ENCODE measurements at regions not wholly inside any gene's neighbourhood (a gene's known extent, or its start where the extent isn't known, plus 50 kb on each side); places are given as distances from the start of the nearest gene placed in this dataset.

DNA sequence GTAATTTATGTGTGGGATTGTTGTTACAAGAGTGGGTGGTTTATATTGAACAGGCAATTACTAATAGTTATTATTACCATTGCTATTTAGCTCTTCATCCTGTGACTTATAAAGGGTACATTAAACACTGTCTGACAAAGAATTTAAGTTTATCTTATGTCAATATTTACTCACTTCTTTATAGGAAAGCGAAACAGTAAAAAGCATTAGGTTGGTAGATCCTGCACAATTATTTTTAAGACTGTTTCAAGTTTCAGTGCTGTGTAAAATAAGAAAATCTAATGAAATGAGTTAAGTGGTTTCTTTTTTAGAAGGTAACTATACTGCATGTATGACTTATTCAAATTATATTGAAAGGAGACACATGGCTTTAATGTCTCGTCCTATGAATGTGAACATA, 135.8 kb upstream of the MAP3K7 start:
- no peak for DNase-seq

DNA sequence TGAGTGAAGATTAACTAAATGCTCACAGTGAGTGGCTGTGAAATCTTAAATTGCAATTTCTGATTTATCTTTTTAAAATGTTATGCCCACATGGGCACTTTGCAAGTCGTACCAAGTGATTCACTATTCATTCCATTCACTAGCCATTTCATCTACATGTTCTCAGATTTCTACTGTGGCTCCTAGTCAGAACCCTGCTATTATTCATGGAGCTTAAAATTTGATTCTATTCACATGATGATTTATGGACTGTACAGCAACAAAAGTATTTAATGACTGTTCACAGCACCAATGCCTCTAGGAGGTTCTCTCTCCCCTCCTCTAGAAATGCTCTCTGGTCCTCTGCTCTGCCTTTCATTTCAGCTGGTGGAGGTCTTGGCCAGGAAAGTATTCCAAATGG, 133.5 kb upstream of the MAP3K7 start:
- DNase-seq: no peak

DNA sequence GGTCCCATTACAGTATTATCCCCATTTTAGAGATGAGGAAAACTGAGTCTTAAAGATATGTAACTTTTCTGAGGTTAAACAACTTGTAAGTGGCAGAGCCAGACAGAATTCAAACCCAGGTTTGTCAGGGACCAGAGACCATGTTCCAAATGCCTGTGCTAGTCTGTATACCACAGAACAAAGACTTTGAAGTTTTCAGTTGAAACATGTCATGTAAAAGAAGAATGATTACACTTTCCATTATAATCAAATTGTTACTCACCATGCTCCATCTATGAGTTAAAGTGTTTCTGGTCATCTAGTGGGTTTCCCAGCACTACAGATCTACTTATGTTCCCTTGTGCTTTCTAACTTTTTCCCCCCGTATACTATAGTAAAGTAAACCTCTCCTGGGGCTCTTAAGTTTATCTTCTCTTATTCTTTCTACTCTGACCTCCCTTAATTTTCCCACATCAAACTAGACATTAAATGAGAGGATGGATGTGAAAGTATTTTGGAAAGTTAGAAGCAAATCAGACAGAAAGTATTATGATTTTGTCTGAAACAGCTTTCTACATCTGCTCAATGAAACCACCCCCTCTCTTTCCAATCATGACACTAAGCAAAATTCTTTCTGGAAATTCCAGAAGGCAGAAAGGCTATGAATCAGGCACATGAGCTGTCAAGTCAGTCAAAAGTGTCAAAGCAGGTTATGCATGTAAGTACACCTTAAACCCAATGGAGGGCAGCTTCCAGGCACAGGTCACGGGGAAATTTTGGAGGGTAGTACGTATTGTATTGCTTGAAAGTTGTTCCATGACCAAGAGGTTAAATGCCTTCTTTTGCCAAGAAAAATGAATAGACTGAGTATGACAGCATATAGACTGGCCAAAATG, 132.7 kb upstream of the MAP3K7 start:
- DNase-seq: no peak

DNA sequence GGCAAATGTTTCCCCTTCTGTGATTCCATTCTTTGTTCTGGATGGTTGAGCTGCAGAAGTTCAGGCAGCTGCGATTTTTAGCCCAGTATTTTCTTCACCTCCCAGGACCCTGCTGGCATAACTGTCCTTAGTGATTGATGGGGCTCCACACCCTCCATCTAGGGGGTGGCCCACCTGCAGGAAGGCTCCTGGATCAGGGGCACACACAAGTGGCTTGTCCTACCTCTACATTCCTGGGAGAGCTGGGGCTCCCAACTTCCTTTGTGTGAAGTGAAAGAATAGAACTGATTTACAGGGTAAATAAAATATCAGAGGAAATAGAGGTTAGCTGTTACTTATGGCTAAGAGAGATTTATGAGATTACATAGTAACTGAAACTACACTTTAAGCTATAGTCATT, 129.5 kb upstream of the MAP3K7 start:
- DNase-seq: no peak

DNA sequence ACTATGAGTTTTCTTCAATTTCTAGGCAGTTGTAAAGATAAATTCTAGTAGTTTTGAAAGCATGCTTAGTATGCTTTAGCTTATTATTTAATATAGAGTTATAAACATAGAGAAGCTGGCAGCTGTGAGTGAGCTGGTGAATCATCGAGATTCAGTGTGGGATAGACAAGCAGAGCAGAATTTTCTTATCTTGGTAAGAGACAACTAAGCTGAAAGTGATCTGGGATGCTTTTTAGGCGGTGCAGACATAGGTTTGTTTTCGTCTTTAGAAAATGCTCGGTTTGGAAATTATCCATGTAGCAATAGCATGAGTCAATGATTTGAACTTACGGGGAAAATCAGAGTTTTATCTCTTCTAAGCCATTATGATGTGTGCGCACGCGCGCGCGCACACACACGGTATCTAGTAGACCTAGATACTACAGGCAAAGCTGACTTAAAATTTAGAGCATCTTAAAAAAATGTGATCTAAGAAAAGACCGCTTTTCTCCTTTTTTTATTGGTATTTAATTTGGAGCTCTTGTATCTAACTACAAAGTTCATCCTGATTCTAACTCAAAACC, 128.3 kb upstream of the MAP3K7 start:
- no peak for DNase-seq

DNA sequence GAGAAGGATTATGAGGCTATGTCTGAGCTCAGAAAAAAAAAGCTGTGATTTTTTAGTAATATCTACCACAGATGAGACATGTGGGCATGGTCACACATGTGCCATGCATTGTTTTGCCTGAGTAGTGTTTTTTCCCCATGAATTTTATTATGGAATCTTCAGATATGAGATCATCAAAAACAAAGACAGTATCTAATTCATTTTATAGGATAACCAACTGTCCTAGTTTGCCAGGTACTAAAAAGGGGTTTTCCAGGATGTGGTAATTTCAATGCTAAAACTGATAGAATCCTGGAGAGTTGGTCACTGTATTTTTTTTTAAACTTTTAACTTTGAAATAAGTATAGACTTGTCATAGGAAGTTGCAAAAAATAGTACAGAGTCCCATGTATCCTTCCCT, 127.4 kb upstream of the MAP3K7 start:
- DNase-seq: no peak

DNA sequence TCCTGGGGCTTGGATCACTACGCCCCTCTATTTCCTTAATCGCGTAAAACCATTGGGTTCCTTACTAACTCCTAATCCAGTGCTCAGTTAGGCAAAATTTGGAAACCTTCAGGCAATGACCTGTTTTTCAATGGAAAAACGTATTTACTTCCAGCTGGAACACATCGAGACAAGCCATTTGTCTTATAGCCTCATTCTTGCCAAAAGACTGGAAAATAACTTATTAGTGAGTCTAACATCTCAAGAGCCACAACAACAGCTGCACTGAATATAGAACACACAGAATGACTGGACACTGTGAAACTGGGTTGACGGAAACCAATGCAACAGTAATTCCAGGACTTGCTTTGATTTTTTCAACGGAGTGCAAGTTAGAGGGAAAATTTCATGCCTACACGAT, 125.2 kb upstream of the MAP3K7 start:
- DNase-seq: no peak

DNA sequence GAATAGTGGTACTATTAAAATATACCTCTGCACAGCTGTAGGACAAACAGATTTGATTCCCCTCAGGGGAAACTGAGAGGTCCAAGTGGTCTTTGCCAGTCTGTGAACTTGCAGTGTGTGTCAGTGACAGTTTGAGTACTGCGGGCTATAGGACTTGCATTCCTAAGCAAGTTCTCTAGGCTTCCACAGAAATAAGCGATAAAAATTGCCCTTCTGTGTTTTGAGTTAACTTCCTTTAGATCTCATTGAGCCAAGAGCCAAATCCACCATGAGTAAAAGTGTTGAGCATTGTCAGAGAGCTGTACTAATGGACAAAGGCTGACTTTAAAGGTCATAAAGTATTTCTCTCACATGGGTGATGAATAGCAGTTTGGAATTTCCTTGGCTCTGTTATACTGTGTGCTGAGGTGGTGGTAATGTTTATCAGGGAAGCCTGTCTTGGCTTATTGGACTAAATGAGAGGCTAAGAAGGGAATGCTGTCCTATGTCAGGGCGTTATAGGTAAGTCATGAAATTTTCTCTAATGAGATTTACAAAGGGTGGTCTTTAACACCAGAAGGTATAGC, 122.6 kb upstream of the MAP3K7 start:
- no peak for DNase-seq

DNA sequence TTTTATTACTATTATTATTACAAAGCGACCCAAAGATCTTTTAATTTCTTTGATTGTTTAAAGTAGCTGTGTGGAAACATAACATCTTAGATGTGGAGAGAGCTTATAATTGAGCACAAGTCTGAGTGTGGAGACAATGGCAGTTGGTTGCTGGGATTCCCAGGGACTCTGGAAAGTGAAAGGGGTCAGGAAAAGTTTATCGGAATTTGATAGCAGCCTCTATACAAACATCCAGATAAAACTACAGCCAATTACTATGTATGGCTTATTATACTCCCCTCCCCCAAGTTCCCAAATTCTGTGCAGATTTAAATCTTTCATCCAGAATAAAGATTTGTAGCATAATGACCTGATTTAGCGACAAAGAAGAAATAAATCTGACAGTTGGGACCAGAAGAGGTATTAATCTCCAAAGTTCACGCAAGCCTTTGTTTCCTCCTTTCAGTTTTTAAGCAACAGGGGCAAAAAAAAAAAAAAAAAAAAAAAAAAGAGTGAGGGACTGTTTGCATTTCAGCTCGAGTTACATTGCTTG, 121.4 kb upstream of the MAP3K7 start:
- DNase-seq: no peak

DNA sequence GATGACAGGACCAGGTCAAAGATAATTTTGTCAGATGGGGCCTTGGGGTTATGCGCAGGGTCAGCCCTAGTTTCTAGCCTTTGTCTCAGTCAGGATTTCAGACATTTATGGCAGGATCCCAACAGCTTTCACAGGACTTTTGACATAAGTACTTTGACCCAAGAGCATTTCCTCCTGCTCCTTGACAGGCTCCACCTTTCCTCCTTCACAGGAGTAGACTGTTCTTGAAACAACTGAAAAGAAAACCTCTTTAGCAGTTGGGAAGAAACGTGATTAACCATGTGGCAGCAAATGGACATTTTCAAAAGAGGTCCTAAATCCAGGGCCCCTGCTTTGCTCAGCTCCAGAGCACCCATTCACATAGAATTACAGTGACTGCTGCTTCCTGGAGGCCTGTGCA, 120.4 kb upstream of the MAP3K7 start:
- no peak for DNase-seq

DNA sequence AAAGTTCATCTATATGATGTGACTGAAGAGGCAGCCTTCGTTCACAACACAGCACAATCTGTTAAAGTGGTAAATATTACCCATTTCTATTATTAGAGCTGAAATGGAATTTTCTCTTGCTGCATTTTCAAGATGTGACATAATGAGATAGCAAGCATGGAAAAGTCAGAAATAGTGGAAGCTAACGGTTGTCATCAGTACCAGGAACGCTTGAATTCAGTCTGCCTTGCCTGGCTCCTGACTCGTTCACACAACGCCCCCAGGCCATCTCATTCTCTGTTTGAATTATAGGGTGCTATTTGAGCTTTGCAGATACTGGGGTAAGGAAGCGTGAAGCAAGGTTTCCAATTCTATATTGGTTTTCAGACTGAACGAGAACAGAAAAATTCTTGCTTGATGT, 116.5 kb upstream of the MAP3K7 start:
- no peak for DNase-seq

DNA sequence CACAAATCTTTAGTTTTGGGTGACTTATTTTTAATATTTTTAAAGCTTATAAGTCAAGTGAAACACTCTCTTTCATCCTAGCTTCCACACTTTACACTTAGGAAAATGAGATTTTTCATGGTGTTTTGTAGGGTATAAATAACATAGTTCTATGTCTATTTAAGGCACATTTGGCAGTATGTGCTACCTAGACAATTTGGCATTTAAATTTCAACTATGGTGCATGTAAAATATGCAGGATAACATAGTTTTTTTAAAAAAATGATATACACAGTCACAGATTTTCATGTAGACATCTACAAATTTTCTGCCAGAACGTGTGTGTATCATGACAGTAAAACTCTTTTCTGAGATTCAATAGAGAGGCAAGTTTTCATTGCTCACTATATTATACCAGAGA, 115.1 kb upstream of the MAP3K7 start:
- DNase-seq: no peak

DNA sequence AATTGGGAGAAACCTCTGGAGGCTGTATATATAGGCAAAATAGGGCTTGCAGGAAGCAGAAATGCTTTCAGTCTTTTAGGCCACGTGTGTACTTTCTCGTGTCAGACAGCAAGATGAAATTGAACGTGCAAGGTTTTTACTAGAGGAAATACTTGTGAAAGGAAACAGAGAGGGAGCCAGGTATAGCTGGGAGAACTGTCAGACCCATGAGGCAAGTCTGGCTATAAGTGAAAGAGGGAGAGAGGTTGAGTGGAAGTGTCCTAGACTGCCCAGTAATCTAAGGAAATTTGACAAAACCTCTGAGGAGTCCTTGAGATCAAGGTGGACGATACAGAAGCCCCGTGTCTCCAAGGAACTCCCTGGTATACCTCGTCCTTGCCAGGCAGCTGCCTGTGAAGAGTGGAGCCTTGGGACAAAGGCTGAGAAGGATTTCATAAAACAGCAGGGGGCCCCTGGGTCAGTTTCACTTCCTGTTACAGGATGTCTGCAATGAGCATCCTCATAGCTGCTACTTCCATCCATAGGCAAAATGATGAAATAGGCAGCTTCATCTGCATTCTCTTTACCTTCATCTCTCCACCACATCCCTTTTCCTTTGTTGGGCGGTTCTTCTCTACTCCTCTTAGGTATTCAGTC, 114.4 kb upstream of the MAP3K7 start:
- DNase-seq: no peak

DNA sequence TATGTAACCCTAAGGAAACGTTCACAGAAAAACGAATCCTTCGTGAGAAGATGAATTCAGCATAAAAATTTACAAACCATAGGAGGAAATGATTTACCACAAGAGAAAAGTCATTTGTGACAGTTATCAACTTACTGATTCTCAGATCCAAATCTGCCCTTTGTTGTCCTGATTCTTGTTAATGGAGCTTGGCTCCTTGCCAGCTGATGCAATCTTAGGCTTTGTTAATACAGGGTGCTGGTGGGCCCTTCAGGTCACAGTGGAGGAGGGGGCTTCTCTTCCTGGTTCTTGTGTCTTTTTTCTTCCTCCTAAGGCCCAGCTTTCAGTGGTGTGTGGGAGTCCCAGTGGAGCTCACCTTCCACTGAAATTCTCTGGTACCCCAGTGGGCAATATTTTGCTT, 108.4 kb upstream of the MAP3K7 start:
- DNase-seq: no peak

DNA sequence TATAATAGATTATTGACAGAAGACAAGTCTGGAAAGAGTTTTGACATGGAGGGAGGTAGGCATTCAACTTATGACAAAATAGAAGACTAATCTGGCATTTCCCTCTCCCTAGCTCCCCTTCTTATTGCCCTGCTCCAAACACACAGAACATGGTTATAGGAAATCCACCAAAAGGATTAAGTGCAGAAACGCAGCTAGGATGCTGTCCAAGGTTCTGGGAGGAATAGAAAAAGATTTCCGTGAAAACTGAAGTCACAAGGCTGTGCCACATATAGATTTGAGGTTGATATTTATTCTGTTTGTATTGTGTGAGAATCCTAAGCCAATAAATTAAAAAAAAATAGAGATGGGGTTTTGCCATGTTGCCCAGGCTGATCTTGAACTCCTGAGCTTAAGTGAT, 107.9 kb upstream of the MAP3K7 start:
- no peak for DNase-seq

DNA sequence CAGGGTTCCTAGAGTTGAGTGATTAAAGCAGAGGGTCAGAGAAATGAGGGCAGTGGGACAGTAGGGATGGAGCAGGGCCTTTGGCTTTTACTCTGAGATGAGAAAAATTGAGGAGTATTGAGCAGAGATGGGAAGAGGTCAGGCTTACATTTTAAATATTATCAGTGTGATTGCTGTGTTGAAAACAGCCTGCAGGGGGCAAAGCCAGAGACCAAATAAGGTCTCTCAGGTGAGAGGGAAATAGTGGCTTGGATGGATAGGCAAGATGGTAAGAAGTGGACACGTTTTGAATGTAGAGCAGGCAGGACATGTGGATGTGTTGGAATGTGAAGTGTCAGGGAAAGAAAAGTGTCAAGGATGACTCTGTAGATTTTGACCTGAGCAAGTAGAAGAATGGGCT, 105.0 kb upstream of the MAP3K7 start:
- no peak for DNase-seq

DNA sequence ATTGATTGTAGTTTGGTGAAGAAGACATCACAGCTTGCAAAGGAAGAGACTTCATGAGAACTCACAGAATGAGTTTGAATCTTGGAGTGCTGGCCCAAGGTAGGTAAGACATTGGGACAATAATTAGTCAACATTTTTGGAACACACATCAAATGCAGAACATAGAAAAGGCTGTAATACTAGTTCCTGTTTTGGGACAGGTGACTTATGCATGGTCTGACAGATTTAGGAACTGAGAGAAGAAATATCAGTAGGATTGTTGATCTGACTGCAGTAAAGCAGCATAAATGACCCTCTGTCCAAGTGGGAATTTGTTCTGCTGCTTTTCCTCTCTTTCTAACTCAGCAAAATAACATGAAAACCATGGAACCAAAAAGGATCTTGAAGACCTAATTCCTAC, 102.3 kb upstream of the MAP3K7 start:
- no peak for DNase-seq

DNA sequence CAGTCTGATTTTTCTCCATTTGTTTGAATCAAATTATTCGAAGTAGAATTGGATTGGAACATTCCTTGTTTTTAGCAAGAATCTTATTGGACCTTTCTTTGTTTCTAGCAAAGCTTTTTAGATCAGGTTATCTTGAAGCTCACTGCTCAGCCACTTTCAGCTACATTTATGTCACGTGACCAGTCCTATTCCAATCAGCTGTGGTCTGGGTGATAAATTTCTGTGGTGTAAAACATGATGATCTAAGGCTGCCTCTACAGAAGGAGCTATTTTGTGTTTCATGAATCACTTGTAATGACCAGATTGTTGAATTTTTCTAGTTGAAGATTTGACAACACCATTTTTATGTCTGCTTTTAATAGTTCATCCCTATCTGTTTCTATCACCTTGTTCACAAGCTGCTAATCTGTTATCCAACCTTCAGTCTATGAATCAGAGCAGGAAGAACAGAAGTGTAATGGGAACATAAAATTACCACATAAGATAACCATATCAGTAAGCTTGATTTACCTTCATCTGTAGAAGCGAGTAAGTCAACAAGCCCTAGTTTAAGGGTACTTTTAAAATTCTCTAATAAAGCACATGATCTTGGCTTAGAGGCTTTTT, 101.0 kb upstream of the MAP3K7 start:
- DNase-seq: no peak

DNA sequence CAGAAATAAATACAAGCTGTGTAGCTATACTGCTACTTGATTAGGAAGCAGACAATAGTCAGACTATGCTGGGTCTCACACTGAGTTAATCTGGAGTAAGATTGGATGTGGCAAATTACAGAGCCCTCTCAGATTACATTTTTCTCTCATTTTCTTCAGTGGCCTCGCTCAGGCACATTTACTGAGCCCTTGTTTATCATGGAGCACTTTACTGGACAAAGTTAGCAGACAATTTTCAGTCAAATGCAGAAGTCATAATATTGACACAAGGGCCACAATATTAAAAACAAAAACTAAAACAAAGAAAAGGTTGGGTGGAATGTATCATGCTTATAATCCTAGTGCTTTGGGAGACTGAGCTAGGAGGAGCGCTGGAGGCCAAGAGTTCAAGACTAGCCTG, 95.0 kb upstream of the MAP3K7 start:
- DNase-seq: no peak

DNA sequence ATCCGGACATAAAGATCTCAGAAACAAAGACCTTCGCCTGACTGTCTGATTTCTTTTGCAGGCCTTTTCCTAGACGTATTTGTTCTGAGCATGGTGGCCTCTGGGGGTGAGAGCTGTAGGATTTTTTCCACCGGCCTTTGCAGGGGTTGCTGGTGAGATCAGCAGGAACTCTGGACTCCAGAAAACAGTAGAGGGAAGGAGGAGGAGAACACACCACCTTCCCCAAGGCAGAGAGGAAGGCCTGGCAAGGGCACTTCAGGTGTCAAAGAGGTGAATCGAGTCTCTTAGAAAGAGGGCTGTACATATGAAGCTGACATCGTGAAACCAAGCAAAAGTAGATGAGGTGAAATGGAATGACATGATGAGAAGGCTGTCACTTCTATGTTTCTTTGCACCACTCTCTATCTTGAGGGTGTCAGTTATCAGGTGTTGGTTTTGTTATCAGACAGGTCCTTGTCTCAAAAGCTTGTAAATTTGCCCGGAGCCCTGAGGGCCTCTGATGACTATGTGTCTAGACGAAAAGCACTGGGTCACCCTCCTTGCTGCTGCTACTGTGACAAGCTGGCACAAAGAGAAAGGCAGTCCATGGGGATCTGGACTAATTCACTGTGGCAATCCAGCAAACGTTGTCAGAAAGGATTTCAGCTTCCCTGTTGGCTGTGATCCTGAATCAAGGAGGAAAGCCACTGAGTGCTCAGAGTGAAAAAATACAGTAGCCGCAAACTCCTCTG, 91.3 kb upstream of the MAP3K7 start:
- no peak for DNase-seq

DNA sequence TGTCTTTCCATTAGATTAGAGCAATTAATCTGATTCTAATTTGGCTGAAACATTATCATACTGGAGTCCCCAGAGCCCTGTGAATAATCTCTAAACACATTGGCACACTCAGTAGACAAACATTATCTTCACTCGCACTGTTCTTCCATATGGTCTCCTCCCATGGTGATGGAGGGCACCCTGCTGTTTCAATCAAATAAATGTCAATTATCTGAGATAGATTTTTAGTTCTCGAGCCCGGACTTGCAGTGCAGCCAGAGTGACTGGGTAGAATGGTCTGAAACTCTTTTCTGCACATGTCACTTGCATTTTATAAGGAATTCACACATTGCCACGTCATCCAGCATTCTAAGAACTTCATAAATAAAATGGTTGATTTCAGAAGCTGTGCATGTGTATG, 90.6 kb upstream of the MAP3K7 start:
- no peak for DNase-seq

DNA sequence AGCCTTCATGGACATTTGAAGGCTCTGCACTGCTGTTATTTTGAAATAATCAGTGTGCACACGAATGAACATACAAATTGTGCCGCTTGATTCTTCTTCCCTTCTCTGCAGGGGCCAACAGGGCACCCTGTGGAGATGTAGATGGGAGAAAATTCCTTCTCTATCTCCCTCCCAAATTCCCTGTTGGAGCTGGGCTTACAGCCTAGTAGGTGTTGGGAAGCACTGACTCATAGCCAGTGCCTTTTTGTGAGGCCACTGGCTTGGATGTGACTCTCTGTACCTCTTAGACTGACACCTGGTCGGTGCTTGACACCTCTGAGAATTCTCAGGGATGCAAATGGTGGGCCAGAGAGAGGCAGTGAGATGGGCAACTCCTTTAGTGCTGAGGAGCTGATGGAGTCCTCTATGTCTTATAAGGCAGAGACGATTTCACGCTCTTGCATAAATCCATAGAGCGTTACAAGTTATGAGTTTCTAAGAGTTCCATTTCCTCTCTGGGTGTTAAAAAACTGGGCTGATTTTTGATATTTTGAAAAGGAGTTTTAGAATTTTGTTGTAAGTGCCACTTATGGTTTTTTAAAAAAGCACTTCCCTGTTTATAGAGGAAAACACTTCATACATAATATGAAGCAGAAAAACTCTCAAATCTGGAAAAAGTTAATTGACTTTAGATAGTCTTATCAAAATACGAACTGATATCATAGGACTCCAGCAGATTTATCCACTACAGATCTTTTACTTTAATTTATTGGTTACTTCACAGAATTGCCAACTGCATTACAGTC, 89.8 kb upstream of the MAP3K7 start:
- DNase-seq: no peak

Data from activated naive CD4-positive, alpha-beta T cell treated with anti-CD3 and anti-CD28 coated beads, Interleukin-2, amount 50 U/mL, for 16 hours (primary cell).